Ammon's horn (tissue), 1 donor: ENCODE measurements at regions not wholly inside any gene's neighbourhood (a gene's known extent, or its start where the extent isn't known, plus 50 kb on each side); places are given as distances from the start of the nearest gene placed in this dataset.
A peak's percentile ranks its signal among the peaks of the same experiment; 100 is the strongest.

Experiments
- DNase-seq: peaks from one replicate; pipeline ENCODE4 v3.0.0-alpha.2; 2016; ENCODE audit warnings: low spot score

- DNase-seq = no peak
These were observed 186.5 kb downstream of the KCNA5 start for GRCh38 chr12:5230156-5230555.

DNA sequence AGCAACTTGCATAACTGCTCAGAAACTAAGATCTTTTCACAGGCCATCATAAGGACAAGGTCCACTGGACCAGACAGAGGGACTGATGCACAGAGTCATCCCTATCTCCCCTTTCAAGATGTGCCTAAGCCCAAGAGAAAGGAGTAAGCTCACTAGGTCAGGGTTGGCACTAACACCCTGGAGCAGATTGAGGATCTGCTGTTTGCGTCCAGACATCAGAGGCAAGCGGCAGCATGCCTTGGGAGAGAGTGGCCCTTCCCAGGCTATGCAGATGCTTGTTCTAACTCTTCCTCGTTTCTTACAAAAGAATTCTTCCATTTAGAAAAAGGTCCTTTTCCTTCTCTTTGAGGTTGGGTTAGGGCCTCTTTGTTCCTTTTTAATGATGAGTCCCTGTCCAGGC, 187.2 kb downstream of the KCNA5 start:
- DNase-seq = no peak

DNA sequence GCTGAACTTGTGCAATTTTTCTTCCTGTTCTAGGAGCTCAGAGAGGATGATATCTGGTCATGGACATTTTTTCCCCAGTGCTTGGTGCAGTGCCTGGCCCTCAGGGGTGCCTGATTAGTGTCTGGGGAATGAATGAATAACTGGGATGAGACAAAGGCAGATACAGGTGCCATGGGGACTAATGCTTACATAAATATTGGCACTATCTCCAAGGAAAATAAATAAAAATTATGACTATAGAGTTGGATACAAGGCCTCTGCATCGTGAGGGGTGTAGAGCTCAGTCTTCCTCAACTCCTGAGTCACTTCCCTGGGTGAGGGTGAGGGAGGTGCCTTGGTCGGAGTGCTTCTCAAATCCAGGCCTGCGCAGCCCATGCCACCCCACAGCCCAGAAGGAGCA, 188.6 kb downstream of the KCNA5 start:
- no peak for DNase-seq

- peak; percentile 54 for DNase-seq
These were observed 189.3 kb downstream of the KCNA5 start for GRCh38 chr12:5232826-5233500.

GRCh38 chr12:5236022-5236640, 192.5 kb downstream of the KCNA5 start:
- DNase-seq = no peak

DNA sequence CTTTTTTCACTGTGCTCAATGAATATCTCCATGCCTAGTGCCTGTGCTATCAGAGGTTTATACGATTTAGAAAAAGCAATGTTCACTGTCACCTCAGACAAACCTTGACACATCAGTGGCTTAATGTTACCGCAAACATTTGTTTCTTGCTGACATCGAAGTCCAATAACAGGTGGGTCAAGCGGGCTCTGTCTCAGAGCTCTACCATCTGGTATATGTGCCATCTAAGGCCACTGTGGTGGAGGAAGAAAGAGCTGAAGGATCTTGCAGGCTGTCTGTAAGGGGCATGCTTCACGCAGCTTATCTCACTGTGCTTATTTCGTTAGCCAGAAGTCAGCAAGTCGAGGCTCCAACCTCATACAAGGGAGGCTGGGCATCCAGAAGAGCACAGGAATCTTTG, 189.5 kb upstream of the NTF3 start:
- DNase-seq = no peak

GRCh38 chr12:5243014-5243413, 188.9 kb upstream of the NTF3 start:
- no peak for DNase-seq

DNA sequence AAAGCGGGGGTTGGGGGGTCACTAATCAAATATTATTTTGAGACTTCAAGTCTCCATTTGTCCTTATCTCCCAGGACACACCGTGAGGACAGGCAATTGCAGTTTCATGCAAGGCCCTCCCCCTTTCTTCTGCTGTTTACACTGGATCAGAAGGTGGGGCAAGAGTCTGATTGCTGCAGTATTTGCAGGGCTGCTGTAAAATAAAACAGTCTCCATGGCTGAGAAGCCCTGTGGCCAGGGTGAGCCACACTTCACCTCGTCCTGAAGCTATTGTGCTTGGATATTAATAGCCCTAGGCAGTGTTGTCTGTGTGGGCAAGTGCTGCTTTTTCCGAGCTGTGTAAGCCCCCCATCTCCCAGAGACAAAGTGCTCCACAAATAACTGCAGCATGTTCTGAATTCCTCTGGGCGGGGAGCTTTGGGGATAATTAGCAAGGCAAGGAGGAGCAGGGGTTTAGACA, 187.4 kb upstream of the NTF3 start:
- peak; percentile 3 for DNase-seq

- DNase-seq = no peak
These were observed 185.7 kb upstream of the NTF3 start for GRCh38 chr12:5246196-5246595.

GRCh38 chr12:5247144-5247543, 184.8 kb upstream of the NTF3 start:
- DNase-seq = no peak

- DNase-seq = no peak
These were observed 183.7 kb upstream of the NTF3 start for GRCh38 chr12:5248230-5248629.

- no peak for DNase-seq
These were observed 182.8 kb upstream of the NTF3 start for GRCh38 chr12:5248999-5249526.

GRCh38 chr12:5251092-5251491, 180.8 kb upstream of the NTF3 start:
- no peak for DNase-seq

DNA sequence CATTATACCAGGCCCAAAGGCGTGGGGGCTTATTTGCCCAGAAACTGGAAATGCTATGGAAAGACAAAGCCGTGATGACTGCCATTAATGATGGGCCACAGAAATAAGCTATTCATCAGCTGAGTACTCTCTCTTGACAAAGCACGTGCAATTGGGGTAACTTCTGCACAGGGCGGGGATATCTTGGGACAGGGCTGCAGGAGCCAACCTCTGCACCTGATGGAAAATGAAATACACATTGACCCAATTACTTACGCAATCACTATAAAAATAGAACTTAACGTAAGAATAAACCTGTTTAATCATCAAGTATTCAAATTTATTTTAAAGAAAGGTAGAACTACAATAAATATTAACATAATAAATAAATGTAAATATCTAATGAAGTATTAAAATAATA, 180.1 kb upstream of the NTF3 start:
- DNase-seq = no peak

DNA sequence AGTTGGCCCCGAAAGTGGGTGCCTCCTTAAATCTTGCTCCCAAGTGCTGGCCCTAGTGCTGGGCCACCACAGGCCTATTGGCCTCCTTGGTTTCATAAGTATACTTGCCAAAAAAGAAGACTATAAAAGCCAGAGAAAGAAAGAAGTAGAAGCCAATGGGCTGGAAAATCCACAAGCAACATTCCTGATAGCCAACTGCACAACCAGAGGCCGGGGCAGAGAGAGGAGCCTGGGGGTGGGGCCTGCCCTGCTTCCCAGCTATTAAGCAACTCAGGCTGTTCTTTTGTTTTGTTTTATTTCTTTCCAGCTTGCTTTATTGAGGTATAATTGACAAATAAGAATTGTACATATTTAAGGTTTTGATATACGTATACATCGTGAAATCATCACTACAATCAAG, 177.2 kb upstream of the NTF3 start:
- no peak for DNase-seq

GRCh38 chr12:5257763-5258495, 174.0 kb upstream of the NTF3 start:
- DNase-seq = no peak

DNA sequence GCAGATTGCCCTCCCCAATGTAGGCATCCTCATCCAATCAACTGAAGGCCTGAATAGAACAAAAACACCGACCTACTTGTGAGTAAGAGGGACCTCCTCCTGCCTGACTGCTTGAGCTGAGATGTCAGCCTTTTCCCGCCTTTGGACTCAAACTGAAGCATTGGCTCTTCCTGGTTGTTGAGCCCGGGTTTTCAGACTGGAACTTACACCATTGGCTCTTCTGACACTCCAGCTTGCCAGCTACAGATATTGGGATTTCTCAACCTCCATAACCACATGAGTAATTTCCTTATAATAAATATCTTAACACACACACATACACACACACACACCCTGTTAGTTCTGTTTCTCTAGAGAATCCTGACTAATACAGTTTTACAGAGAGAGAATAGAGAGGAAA, 173.4 kb upstream of the NTF3 start:
- DNase-seq = no peak

- no peak for DNase-seq
These were observed 173.0 kb upstream of the NTF3 start for GRCh38 chr12:5258926-5259325.

GRCh38 chr12:5259523-5259922, 172.4 kb upstream of the NTF3 start:
- no peak for DNase-seq

DNA sequence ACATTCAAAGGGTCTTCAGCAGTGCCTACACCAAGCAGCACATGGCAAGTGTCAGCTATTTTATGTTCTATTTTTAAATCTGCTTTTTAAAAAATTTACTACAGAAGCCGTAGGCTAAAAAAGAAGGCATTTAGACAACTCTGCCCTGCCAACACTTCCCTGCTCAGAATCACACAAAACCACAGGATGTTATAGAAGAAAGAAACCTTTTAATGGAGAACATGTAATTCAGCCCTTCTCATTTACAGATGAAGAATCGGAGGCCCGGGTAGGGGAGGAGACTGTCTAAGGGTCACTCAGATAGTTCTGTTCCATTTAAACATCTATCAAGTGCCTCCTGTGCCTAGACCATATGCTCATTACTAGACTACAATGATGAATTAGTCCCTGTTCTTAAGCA, 171.8 kb upstream of the NTF3 start:
- no peak for DNase-seq

- no peak for DNase-seq
These were observed 171.3 kb upstream of the NTF3 start for GRCh38 chr12:5260591-5261086.

GRCh38 chr12:5262450-5262849, 169.5 kb upstream of the NTF3 start:
- no peak for DNase-seq

DNA sequence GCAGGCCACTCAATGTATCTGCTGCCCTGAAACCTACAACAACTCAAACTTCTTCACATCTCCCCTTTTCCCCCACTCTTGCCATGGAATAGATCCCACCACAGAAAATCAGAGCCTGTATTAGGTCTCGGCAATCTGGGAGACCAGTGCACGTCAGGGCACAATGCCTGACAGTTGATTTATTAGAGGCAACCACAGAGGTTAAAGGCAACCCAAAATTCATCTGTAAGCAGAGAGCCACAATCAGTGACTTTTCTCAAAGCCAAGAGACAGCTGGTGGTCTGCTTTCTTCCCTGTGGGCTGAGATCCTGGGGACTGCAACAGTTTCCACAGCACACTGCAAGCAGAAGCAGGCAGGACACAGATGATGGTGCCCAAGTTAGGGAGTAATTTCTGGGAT, 169.0 kb upstream of the NTF3 start:
- DNase-seq = no peak
